GM21360 (cell line): ENCODE measurements at regions not wholly inside any gene's neighbourhood (a gene's known extent, or its start where the extent isn't known, plus 50 kb on each side); places are given as distances from the start of the nearest gene placed in this dataset.
"Not testable (repeated sequence)": the region's sequence is repeated elsewhere in the genome, so short reads cannot be mapped to it uniquely, and the experiment has no call there.

Source experiments
- ATAC-seq: cut with Tn5 transposase; IDR thresholded peaks from one replicate; pipeline ENCODE4 v1.9.1; 2021; ENCODE audit warnings: mild to moderate bottlenecking, moderate library complexity; ENCODE audit not compliant: unreplicated experiment

DNA sequence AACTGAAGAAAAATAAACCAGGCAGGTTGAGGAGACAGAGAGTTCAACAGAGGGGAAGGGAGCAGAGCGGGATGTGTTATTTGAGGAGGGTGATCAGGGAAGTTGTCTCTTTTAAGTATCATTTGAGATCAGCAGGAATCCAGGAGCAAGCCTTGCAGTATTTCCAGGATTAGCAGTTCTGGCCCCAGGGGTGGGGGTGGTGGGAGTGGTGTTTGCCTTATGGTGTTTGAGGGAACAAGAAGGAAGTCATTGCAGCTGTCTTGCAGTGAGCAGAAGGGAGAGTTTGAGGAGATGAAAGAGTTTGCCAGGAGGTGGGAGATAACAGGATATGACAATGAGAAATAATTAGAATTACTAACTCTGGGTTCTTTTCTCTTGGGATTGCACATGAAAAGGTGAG lies 418.6 kb downstream of the NELL2 start:
- no peak for ATAC-seq

DNA sequence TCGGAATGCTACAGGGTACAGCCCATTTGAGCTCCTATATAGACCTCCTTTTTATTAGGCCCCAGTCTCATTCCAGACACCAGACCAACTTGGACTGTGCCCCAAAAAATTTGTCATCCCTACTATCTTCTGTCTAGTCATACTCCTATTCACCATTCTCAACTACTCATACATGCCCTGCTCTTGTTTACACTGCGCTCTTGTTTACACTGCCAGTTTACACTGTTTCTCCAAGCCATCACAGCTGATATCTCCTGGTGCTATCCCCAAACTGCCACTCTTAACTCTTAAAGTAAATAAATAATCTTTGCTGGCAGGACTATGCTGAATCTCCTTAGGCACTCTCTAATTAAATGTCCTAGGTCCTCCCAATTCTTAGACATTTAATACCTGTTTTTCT lies 421.2 kb downstream of the NELL2 start:
- not testable (repeated sequence) for ATAC-seq

DNA sequence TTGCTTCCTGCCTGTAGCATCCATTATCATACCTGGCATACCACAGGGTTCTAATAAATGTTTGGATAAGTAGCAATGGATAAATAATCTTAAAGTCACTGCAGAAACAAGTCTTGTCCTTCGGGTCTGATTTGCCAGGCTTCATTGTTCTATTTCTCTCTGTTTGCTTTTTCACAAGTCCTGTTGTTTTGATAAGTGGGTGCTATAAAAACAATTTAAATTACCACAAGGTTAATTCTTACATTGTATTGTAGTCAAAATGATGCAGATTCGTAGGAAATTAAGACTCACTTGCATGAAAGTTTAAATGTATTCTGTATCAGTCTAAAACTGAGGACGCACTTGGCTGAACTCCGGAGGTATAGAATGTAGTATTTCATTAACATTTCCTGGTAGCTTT lies 429.9 kb downstream of the NELL2 start:
- no peak for ATAC-seq

DNA sequence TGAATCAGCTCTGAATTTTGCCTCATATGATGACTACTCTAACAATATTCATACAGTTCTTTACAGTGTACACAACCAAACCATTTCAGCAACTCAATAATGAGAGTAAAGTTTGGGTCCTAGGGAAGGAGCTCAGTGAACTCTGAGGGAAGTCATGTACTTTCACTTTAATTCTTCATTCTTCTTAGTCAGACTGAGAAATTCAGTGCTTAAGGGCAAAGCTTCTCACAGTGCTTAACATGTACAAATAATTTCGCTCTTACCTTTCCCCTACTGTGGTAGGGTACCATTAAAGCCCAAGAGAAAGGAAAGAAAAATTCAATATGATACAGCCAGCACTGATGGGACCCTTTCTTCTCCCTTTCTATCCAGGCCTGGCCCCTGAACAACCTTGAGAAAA lies 435.0 kb downstream of the NELL2 start:
- ATAC-seq, result peak; percentile 76
